ENCODE measurements at regions not wholly inside any gene's neighbourhood (a gene's known extent, or its start where the extent isn't known, plus 50 kb on each side); places are given as distances from the start of the nearest gene placed in this dataset.

GRCh38 chr15:53359038-53359437, 400.4 kb downstream of the WDR72 start:
- TF ChIP-seq POLR2A (IDR thresholded peaks at IDR 0.05; ENCODE audit: low read depth) (no peak), CTCF (IDR thresholded peaks at IDR 0.05) (no peak), POLR2AphosphoS5 (IDR thresholded peaks at IDR 0.05) (no peak), EP300 (IDR thresholded peaks at IDR 0.05) (no peak)

All from esophagus muscularis mucosa (tissue), 4 donors.